ENCODE measurements at regions not wholly inside any gene's neighbourhood (a gene's known extent, or its start where the extent isn't known, plus 50 kb on each side); places are given as distances from the start of the nearest gene placed in this dataset.

DNA sequence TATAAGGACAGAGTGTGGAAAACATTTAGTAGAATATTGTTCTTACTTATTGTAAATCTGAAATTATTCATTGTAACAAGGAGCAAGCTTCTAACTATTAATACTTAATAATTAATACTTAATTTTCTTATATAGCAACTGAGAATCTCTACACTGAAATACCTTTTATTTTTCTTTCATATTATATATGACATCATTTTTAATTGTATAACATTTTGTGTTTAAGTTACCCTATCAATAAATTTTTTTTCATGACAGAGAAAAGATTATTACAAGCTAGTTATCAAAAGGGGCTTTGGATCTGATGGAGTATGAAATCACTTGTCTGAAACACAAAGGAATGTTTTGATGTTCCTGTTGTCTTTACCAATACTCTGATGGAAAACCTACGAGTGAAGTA, 72.2 kb upstream of the CNKSR3 start:
- TF ChIP-seq, protein P1, sequence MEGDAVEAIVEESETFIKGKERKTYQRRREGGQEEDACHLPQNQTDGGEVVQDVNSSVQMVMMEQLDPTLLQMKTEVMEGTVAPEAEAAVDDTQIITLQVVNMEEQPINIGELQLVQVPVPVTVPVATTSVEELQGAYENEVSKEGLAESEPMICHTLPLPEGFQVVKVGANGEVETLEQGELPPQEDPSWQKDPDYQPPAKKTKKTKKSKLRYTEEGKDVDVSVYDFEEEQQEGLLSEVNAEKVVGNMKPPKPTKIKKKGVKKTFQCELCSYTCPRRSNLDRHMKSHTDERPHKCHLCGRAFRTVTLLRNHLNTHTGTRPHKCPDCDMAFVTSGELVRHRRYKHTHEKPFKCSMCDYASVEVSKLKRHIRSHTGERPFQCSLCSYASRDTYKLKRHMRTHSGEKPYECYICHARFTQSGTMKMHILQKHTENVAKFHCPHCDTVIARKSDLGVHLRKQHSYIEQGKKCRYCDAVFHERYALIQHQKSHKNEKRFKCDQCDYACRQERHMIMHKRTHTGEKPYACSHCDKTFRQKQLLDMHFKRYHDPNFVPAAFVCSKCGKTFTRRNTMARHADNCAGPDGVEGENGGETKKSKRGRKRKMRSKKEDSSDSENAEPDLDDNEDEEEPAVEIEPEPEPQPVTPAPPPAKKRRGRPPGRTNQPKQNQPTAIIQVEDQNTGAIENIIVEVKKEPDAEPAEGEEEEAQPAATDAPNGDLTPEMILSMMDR (IDR thresholded peaks at IDR 0.05) = no peak
- intact Hi-C loops (cut with micrococcal nuclease) = no loop called here
- Mint-ChIP-seq H3K4me3 (no peak overlapping the region), H3K4me1 (no peaks in the 10 kb centered on the region), H3K9me3 (no peaks in the 10 kb centered on the region), H3K27ac (no peak overlapping the region), H3K36me3 (no peaks in the 10 kb centered on the region), H3K27me3 (ENCODE audit: low read depth in 2 of 2) (peaks cover 3 to 21% of the 10 kb centered on the region in 2 donors)
- Histone ChIP-seq H3K27me3 (ENCODE audit: control insufficient read depth, insufficient read depth, low read length) (no peaks in the 10 kb centered on the region), H3K36me3 (ENCODE audit: control insufficient read depth, insufficient read depth, low read length) (no peaks in the 10 kb centered on the region), H3K27ac (ENCODE audit: low read length) (no peak overlapping the region), H3K4me3 (ENCODE audit: low read length) (no peak overlapping the region), H3K4me1 (ENCODE audit: control insufficient read depth, insufficient read depth, low read length) (no peaks in the 10 kb centered on the region), H3K9me3 (ENCODE audit: control insufficient read depth, insufficient read depth, low read length) (no peaks in the 10 kb centered on the region)
- no CpG with 5 or more reads among the region's 1 CpG for WGBS (ENCODE audit: insufficient coverage)
- DNase-seq (no peak), ATAC-seq (no peak)

- DNase-seq = no peak
- intact Hi-C loops (cut with micrococcal nuclease) = no loop called here
- H3K4me1 Mint-ChIP-seq = no peaks in the 10 kb centered on the region
- no peaks in the 10 kb centered on the region for H3K27me3 ChIP-seq (ENCODE audit: control insufficient read depth, insufficient read depth, low read length)
- H3K27me3 Mint-ChIP-seq (ENCODE audit: low read depth in 2 of 2) = peaks cover 3 to 21% of the 10 kb centered on the region in 2 donors
- WGBS (ENCODE audit: insufficient coverage) = 89% methylated on average over 4 of the region's 4 CpGs
- no peaks in the 10 kb centered on the region for H3K36me3 ChIP-seq (ENCODE audit: control insufficient read depth, insufficient read depth, low read length)
- TF ChIP-seq, protein P1 (IDR thresholded peaks at IDR 0.05) = no peak
- no peak overlapping the region for H3K27ac ChIP-seq (ENCODE audit: low read length)
- H3K4me3 Mint-ChIP-seq = no peak overlapping the region
- no peaks in the 10 kb centered on the region for H3K9me3 Mint-ChIP-seq
- H3K9me3 ChIP-seq (ENCODE audit: control insufficient read depth, insufficient read depth, low read length) = no peaks in the 10 kb centered on the region
- no peak overlapping the region for H3K4me3 ChIP-seq (ENCODE audit: low read length)
- no peaks in the 10 kb centered on the region for H3K36me3 Mint-ChIP-seq
- no peaks in the 10 kb centered on the region for H3K4me1 ChIP-seq (ENCODE audit: control insufficient read depth, insufficient read depth, low read length)
- H3K27ac Mint-ChIP-seq = no peak overlapping the region
- ATAC-seq = no peak
These were observed 73.2 kb upstream of the CNKSR3 start for GRCh38 chr6:154583546-154584188.

DNA sequence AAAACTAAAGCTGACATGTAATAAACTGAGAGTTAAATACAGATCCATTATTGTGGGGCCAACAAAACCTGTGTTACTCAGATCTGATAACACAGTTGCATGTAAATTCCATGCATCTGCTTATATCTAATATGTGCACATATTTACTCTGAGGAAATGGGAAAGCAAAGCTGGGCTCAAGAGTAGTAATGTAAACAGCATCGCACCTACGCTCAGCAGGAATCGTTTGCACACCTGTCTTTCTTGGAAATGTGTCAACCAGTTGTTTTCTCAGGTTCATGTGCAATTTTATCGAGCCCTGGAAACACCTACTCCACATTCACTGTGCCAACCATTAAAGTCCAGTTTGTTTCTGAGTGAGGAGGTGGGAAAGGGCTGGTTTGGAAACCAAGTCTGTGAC, 80.3 kb upstream of the CNKSR3 start:
- TF ChIP-seq, protein P1 (IDR thresholded peaks at IDR 0.05) = no peak
- H3K4me1 ChIP-seq (ENCODE audit: control insufficient read depth, insufficient read depth, low read length) = no peaks in the 10 kb centered on the region
- Mint-ChIP-seq H3K4me1 (no peaks in the 10 kb centered on the region), H3K36me3 (no peaks in the 10 kb centered on the region), H3K27me3 (ENCODE audit: low read depth in 2 of 2) (peaks cover 6 to 13% of the 10 kb centered on the region in 2 donors), H3K4me3 (no peak overlapping the region), H3K9me3 (no peaks in the 10 kb centered on the region), H3K27ac (no peak overlapping the region)
- 85% methylated on average over 3 of the region's 4 CpGs for WGBS (ENCODE audit: insufficient coverage)
- no peak overlapping the region for H3K27ac ChIP-seq (ENCODE audit: low read length)
- no peaks in the 10 kb centered on the region for H3K27me3 ChIP-seq (ENCODE audit: control insufficient read depth, insufficient read depth, low read length)
- no peaks in the 10 kb centered on the region for H3K9me3 ChIP-seq (ENCODE audit: control insufficient read depth, insufficient read depth, low read length)
- H3K4me3 ChIP-seq (ENCODE audit: low read length) = no peak overlapping the region
- ATAC-seq (no peak), DNase-seq (no peak)
- intact Hi-C loops (cut with micrococcal nuclease) = no loop called here
- no peaks in the 10 kb centered on the region for H3K36me3 ChIP-seq (ENCODE audit: control insufficient read depth, insufficient read depth, low read length)

- Mint-ChIP-seq H3K4me1 (no peaks in the 10 kb centered on the region), H3K4me3 (no peak overlapping the region), H3K36me3 (no peaks in the 10 kb centered on the region), H3K27me3 (ENCODE audit: low read depth in 2 of 2) (peaks cover 6 to 9% of the 10 kb centered on the region in 2 donors), H3K9me3 (no peaks in the 10 kb centered on the region), H3K27ac (no peak overlapping the region)
- TF ChIP-seq, protein P1 (IDR thresholded peaks at IDR 0.05) = no peak
- H3K4me1 ChIP-seq (ENCODE audit: control insufficient read depth, insufficient read depth, low read length) = no peaks in the 10 kb centered on the region
- no peaks in the 10 kb centered on the region for H3K9me3 ChIP-seq (ENCODE audit: control insufficient read depth, insufficient read depth, low read length)
- WGBS (ENCODE audit: insufficient coverage) = 100% methylated on average over 1 of the region's 1 CpG
- H3K4me3 ChIP-seq (ENCODE audit: low read length) = no peak overlapping the region
- H3K27me3 ChIP-seq (ENCODE audit: control insufficient read depth, insufficient read depth, low read length) = no peaks in the 10 kb centered on the region
- H3K36me3 ChIP-seq (ENCODE audit: control insufficient read depth, insufficient read depth, low read length) = no peaks in the 10 kb centered on the region
- H3K27ac ChIP-seq (ENCODE audit: low read length) = no peak overlapping the region
- intact Hi-C loops (cut with micrococcal nuclease) = no loop called here
- ATAC-seq (no peak), DNase-seq (no peak)
These were observed 80.7 kb upstream of the CNKSR3 start for GRCh38 chr6:154591234-154591633.

Data from natural killer cell (primary cell).